Body of pancreas (tissue), 4 donors: ENCODE measurements at regions not wholly inside any gene's neighbourhood (a gene's known extent, or its start where the extent isn't known, plus 50 kb on each side); places are given as distances from the start of the nearest gene placed in this dataset.

ENCODE experiments used
- CTCF ChIP-seq, 7 experiments: fragments of 450-650 bp in 4 of 7; fragments of 200-600 bp in 3 of 7; sonication (generic) in 3 of 7; IDR thresholded peaks; one replicate each; pipeline ENCODE4 v1.5.1; 2016 to 2019; ENCODE audit warnings: antibody characterized with exemption in 7 of 7
- POLR2A ChIP-seq, 3 donors: fragments of 450-650 bp; IDR thresholded peaks; one replicate each; pipeline ENCODE4 v1.6.1; 2016; ENCODE audit warnings: antibody characterized with exemption in 3 of 3, mild to moderate bottlenecking in 2 of 3

- TF ChIP-seq CTCF (IDR thresholded peaks at IDR 0.05): no peak
- TF ChIP-seq POLR2A (IDR thresholded peaks at IDR 0.05): no peak
Observed at GRCh38 chr20:58038123-58038654, 190.3 kb downstream of the ANKRD60 start.
